NCI-H1417 (cell line): ENCODE measurements at regions not wholly inside any gene's neighbourhood (a gene's known extent, or its start where the extent isn't known, plus 50 kb on each side); places are given as distances from the start of the nearest gene placed in this dataset.

Experiments
- DNase-seq, 3 experiments: peaks; one replicate each; lab custom pipeline; 2025; lab: John Stamatoyannopoulos, UW

DNA sequence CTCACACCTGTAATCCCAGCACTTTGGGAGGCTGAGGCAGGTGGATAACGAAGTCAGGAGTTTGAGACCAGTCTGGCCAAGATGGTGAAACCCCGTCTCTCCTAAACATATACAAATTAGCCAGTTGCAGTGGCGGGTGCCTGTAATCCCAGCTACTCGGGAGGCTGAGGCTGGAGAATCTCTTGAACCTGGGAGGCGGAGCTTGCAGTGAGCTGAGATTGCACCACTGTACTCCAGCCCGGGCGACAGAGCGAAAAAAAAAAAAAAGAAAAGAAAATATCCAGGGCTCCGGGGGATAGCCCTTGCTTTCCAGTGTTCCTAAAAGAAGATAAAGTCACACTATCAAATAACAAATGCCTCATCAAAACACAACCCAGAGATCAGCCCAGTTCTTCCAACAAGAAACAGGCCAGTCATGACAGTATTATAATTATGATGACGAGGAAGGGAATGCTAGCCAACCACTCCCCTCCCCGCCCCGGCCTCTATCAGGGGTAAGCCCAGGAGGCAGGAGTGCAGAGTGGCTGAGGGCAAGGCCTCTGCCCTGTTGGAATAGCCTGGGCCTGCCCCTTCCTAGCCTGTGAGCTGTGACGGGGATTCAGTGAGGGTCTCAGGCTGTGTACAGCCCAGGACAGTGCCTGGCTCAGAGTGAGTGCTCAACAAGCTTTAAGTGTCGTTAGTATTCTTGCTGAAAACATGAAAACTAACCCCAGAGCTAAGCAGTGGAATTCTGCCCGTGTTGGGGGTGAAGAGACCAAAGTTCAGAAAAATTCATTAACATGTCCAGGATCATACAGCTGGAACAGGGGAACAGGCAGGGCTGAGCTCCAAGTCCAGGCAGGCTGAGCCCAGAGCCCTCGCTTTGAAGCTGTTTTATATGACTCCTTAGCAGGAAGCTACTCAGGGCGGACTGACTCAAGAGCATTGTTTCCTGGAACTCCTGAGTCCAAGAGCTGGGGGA, 54.3 kb downstream of the FAM241B start:
- DNase-seq: peak in 1 of 3 experiments; percentile 1

DNA sequence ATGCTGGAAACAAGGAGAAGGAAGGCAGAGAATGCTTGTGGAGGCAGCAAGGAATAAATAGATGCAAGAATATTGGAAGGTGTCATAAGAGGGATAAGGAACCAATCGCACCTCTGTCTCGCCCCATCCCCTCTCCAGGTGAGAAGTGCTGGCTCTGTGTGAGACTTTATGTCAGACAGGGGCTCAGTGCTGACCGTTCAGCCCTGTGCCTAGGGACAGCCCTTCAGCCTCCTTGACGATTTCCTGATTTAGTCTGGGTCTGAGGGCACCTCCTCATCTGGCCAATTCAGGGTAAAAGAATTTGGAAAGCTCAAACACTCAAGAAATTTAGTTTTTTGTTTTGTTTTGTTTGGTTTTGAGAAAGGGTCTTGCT, 54.9 kb downstream of the FAM241B start:
- DNase-seq: no peak

DNA sequence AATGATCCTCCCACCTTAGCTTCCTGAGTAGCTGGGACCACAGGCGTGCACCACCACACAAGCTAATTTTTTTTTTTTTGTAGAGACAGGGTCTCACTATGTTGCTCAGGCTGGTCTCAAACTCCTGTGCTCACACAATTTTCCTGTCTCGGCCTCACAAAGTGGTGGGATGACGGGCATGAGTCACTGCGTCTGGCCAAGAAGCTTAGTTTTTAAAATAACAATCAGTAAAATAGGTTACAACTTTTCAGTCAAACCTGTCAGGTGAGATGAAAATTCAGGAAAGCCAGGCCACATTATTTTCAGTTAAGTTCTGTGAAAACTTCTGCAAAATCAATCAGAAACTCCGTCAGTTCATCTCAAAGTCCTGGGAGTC, 55.4 kb downstream of the FAM241B start:
- DNase-seq: no peak

DNA sequence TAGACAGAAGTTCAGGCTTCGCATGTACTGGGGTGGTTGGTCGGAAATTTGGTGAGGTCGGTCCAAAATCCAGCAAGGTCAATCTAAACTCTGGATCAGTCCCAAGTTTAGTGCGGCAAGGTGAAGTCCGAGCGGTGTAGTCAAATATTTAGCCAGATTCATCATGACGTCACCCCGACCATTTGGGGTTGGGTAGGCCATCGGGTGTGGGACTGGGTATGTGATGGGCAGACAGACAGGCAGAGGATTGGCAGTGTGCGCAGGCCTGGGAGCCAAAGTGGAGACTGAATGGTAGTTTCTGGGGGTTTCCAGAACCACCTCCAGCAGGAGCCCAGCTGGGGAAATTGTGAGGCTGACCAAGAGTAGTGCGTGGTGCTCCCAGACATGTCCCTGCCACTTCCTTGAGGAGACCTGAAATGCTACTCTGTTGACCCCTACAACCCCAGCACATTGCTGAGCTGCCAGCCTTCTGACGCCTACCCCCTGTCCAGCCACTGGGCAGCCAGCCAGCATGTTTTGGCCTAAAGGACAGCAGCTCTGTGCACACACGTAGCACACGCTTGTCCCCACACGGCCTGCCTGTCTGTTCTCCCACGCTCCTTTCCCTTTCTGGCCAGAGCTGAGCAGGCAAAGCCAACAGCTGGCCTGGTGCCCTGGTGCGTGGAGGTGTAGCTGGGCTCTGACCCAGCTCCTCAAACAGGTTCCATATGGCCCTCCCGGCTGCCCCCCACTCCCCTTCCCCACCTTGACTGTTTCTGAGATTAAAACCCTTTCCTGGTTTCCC, 55.9 kb downstream of the FAM241B start:
- DNase-seq: no peak

DNA sequence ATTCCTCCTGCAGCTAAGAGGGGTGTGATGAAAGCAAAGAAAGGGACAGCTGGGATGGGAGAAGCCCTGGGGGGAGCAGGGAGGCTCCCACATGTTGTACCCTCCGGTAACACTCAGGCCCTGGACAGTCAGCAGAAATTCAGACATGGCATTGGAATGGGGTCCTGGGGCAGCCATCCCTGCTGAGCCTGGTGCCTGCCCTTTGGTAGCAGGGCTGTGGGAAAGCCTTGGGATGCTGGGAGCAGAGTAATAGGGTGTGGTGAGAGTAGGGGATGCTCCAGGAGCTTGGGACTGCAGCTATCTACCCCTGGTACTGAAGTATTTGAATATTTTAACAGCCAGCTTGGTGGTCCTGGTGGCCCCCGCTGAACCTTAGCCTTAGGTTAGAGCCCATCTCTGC, 56.8 kb downstream of the FAM241B start:
- DNase-seq: no peak

DNA sequence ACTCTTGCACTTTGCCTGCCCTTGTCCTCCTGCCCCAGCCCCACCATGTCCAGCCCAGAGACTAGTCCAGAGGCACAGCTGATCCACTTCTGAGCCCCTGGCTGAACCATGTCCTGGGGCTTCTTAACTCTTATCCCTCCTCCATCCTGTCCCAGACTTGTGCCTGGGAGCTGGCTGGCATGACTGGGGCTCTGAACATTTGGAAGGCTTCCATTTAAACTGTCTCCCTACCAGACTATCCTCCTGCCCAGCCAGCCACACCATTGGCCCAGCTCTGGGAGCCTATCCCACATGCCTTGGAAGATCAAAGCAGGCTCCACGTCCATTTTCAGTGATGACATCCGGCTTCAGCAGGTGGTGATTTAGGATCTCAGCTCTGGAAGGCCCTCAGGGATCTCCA, 57.4 kb downstream of the FAM241B start:
- no peak for DNase-seq

DNA sequence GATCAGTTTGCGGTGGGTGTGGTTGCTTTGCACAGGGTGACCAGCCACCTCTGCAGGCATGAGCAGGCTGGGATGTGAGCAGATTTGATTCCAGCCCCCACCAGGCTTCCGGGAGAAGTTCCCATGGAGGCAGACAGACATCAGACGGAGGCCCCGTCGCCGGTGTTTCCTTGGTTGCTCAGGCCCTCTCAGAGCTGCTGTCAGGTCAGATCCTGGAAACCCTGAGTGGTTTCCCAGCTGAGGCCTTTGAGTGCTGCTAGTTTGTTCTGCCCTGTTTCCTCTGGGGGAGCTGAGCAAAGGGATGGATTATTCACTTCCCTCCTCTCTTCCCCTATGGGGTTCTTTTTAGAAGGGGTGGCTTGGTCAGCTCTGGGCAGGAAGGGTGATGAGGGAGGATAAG, 62.2 kb downstream of the FAM241B start:
- no peak for DNase-seq

DNA sequence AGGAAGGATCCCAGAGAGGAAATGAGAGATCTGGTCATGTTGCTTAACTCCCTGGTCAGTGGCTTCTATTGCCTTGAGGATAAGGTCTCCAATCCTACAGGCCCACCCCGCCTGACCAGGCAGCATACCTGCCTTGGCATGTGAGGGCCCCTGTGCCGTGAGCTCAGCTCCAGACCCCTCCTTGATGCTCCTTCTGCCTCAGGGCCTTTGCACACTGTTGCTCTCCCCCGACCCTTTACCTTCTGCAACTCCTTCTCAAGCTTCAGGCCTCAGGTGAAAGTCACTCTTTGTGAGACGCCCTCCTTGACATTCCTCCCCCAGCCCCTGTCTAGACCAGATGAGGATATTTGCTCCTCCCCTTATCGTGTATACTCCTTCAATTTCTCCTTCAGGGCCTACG, 62.8 kb downstream of the FAM241B start:
- DNase-seq: no peak

DNA sequence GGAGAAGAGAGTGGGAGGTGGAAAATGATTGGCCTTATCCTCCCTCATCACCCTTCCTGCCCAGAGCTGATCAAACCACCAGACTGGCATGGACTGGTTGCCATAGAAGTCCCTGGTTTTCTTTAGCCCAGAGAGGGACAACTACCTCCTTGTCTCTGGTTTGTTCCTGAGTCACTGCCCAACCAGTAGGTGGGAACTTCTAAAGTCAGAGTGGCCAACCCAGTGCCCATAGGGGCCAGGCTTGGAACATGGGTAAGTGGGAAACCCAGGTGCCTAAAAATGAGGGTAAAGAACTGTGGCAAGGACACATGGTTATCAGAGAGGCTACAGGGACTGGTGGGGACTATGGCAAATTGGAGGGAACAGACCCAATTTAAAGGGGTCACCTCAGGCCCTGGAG, 63.8 kb downstream of the FAM241B start:
- no peak for DNase-seq

DNA sequence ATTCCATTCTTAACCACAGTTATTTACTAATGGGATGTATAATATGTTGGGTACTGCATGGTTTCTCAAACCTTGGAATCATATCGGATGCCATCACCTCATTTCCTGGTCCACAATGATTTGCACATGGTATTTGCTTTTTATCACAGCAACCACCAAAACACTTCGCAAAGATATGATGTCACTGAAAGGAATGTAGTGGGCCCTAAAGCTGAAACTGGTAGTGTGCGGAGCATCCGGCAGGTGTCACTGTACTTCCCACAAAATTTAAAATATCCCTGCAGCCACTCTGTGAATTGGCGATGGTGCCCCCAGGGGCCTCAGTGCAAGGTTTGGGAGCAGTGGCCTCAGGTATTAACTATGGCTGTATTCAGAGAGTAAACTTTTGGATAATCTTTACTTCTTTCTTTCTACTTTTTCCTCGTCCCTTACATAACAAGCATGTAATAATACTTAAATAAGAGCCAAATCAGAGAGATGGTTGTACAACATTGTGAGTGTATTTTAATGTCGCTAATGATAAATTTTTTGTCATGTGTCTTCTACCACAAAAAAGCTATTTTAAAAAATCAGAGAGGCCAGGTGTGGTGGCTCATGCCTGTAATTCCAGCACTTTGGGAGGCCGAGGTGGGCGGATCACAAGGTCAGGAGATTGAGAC, 66.2 kb downstream of the FAM241B start:
- no peak for DNase-seq

DNA sequence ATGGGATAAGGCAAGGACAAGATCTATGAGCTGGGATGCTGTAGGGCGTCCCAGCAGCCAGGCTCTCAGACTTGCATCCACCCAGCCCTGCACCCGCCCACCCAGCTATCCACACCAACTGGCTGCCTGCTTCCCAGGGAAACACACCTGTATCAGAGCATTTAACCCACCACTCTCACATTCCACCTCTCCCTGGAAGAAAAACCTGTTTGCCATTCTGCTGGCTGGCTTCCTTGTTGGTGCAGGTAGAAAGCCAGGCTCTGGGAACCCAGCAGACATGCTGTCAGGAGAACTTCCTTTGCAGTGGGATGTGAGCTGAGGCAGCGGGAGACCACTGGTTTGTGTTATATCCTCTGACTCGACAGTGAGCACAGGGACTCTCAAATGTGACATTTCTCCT, 67.0 kb downstream of the FAM241B start:
- no peak for DNase-seq

DNA sequence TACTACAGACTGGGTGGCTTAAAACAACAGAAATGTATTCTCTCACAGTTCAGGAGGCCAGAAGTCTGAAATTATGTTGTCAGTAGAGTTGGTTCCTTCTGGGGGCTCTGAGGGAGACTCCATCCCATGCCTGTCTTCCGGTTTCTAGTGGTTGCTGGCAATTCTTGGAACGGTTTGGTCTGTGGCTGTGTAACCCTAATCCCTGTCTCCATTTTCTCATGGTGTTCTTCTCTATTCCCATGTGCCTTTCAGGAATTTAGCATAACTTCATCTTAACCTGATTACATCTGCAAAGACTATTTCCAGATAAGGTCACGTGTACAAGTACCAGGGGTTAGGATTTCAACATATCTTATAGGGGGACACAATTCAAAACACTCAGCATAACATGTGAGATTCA, 73.2 kb downstream of the FAM241B start:
- DNase-seq: no peak

DNA sequence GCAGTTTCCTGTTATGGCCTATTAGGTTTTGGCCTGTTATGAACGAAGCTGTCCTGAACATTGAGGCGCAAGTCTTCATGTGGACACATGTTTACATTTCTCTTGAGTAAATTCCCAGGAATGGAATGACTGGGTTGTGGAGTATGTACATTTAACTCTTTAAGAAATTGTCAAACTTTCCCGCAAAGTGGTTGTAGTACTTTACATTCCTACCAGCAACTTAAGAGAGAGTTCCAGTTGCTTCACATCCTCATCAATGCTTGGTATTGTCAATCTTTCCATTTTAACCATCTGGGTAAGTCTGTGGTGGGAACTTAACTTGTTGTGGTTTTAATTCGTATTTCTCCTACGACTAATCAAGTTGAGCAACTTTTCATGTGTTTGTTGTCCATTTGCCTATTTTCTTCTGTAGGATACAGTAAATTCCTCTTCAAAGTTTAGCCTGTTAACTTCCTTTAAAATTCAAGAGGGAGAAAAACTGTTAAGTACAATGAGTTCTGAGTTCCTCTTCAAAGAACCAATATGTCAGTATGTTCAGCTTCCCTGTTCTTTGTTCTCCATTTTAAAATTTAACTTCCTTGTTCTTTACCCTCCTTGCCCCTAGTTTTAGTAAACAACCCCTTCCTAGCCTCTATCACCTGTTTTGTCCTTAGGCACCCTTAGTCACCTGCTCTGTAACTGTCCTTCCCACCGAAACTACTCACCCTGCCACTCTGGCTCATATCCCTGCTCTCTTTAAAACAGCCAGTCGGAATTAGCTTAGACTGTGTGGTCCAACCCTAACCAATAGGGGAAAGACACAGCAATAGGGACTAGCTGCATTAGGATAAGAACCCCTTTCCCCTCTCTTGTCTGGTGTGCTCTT, 74.0 kb downstream of the FAM241B start:
- no peak for DNase-seq

DNA sequence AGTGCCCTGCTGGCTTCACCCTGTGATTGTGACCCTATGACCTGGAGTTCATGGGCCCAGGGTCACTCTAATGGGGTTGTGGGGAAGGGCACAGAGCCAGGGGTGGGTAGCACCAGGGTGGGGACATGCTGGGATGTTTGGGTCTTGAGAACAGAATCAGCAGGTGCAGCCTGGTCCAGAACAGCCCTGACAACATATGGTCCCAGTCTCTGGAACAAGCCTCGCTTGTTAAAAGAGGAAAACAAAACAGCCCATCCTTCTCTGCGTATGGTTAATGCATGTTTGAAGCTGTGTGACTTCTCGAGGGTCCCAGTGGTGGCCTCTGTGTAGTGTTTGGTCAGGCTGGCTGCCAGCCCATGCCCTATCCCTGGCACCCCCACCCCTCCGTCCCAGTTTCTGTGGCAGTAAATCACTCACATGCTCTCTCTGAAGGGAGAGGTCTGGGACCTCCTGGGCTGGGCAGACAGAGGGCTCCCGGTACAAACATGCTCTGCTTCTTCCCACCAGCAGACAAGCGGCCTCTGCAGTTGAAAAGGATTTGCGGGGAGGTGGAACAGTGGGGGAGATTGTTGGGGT, 79.4 kb downstream of the FAM241B start:
- DNase-seq: no peak

DNA sequence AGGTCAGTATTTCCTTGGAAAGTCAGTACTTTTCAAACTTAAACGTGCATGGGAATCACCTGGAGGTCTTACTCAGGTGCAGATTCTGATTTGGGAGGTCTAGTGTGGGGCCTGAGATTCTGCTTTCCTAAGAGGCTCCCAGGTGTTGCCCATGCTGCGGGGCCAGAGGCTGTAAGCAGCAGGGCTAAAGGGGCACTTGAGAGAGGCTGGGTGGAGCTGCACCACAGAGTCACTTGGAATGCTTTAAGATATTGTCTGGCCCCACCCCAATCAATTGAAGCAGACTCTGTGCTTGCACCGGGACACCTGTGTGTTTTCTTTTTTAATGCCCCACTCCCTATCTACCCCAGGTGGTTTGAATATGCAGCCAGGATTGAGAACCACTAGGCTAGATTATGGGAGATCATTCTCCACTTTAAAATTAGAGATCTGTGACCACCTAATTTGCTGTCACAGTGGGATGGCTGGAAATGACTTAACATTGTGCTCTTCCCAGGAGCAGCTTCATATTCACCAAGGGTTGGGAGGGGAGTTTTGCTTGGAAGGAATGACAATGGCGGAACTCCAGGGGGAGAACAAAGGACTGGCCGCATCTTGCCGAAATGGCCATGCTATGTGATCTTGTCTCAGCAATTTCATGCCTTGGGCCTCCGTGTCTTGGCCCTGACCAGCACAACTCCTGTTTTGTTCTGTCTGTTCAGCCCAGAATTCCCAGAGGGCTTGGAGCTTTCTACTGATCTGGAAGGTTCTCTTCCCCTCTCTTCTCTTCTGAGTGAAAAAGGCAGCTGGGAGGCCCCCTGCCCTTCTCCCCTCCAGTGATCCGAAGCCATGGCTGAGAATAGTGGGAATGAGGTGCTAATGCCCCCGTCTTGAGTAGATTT, 80.2 kb downstream of the FAM241B start:
- no peak for DNase-seq

DNA sequence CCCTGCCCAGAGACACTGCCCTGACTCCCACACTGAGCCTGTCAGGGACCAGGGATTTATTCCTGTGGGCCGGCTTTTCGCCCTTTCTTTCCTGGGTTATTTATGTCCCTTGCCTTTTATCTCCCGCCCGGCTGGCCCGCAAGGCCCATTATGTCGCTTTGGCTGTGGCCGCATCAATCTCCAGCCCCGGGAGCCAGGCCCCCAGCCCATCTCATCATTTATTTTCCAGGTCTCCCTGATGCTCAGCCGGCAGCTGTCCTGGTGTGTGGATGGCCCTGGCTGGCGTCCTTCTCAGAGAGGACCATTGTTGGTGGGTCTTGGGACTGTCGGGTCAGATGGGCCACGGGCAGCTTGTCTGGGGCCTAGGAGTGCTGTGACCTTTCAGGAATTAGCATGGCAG, 82.3 kb downstream of the FAM241B start:
- DNase-seq: no peak

DNA sequence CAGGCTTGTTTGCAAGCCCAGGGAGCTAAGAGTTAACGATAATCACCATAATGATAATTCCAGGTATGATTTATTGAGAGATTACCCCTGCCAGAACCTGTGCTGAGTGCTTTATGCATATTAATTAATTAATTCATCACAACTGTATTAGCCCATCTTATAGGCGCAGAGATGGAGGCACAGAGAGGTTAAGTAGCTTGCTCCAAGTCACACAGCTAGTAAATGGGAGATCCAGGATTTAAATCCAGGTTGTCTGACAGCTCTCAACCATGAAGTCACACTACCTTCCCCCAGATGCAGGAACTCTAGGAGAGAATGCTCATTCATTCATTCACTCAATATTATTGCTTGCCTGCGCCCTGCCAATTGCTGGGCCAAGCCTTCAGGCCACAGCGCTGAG, 84.5 kb downstream of the FAM241B start:
- DNase-seq: no peak

DNA sequence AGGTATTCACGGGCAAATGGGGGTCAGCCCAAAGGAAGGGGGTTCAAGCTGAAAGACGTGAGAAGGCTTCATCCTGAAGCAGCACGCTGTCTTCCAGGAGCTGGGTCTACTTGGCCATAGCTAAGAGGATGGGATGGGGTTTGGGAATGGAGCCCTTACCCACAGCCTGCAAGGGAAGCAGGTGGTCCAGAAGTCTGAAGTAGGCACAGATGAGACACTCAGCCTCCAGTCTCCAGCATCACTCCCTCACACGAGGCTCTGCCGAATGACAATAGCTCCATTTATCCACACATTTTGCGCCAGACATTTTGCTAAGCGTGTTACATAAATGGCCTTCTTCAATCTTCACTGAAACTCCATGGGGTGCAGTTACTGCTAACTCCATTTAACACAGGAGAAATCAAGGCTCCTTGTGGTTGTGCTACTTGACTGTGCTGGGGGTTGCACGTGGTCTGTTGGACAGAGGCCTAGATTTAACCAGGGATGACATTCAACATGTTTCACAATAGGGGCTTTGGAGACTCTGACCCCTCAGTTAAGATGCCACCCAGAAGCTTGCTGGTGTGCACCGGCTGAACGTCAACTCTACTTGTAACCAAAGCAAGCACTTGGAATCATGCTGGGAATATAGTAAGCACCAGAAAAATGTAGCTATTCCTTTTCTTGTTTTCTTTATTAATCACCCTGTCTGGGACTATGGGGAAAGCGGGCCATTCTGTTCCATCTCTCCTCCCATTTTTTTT, 85.3 kb downstream of the FAM241B start:
- DNase-seq: no peak

DNA sequence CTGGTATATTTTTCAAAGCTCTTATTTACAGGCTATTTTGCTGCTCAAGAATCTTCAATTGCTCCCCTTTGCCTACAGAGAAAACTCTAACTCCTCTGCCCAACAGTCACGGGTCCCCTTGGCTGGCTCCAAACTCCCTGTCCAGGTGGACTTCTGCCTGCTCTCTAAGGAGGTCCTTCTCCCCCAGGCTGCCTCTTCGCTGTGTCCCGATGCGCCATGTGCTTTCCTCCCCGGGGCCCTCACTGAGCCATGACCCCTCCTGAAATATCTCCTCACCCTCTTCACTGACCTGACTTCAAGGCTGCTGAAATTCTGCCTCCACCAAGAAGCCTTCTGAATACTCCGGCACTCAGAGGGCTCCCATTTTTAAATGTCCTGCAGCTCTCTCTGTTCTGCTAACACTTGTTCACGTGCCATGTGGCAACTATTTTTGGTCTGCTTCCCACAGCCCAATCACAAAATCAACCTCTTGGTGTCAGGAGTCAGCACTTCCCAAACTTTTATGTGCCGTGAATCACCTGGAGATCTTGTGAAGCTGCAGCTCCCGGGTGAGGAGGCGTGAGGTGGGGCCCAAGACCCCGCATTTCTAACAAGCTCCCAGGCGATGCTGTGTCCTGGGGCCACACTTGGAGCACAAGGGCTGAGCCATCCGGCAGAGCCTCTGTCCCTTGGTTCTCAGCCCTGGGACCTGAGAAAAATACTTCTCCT, 85.7 kb upstream of the COL13A1 start:
- DNase-seq: no peak
